ENCODE measurements at regions not wholly inside any gene's neighbourhood (a gene's known extent, or its start where the extent isn't known, plus 50 kb on each side); places are given as distances from the start of the nearest gene placed in this dataset.

DNA sequence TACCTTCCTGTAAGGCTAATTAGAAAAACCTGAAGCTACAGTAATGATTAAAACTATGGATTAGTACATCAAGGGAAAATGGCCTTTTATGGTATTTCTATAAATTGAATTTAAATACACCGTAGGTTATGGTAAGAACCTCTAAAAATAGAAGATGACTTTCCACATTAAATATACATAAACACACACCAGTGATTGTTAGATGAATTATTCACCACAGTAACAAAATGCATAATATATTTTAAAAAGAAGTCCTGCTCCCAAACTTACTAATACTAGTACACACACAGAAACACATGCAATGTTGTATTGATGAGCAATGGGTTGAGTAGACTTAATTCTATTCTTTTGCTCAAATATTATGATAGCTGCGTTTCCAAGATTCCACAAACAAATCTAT is 277.9 kb upstream of the ANKRD50 start:
- TF ChIP-seq, protein P1, sequence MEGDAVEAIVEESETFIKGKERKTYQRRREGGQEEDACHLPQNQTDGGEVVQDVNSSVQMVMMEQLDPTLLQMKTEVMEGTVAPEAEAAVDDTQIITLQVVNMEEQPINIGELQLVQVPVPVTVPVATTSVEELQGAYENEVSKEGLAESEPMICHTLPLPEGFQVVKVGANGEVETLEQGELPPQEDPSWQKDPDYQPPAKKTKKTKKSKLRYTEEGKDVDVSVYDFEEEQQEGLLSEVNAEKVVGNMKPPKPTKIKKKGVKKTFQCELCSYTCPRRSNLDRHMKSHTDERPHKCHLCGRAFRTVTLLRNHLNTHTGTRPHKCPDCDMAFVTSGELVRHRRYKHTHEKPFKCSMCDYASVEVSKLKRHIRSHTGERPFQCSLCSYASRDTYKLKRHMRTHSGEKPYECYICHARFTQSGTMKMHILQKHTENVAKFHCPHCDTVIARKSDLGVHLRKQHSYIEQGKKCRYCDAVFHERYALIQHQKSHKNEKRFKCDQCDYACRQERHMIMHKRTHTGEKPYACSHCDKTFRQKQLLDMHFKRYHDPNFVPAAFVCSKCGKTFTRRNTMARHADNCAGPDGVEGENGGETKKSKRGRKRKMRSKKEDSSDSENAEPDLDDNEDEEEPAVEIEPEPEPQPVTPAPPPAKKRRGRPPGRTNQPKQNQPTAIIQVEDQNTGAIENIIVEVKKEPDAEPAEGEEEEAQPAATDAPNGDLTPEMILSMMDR (IDR thresholded peaks at IDR 0.05), result no peak
- TF ChIP-seq EP300 (IDR thresholded peaks at IDR 0.05; ENCODE audit: low read depth), result no peak

All from transverse colon (tissue), 3 donors.